ENCODE measurements at regions not wholly inside any gene's neighbourhood (a gene's known extent, or its start where the extent isn't known, plus 50 kb on each side); places are given as distances from the start of the nearest gene placed in this dataset.

- TF ChIP-seq MAX (CRISPR knock-in tag; IDR thresholded peaks at IDR 0.05) = no peak
- TF ChIP-seq, protein P1, sequence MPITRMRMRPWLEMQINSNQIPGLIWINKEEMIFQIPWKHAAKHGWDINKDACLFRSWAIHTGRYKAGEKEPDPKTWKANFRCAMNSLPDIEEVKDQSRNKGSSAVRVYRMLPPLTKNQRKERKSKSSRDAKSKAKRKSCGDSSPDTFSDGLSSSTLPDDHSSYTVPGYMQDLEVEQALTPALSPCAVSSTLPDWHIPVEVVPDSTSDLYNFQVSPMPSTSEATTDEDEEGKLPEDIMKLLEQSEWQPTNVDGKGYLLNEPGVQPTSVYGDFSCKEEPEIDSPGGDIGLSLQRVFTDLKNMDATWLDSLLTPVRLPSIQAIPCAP (CRISPR knock-in tag; IDR thresholded peaks at IDR 0.05) = no peak
- TF ChIP-seq USF2 (CRISPR knock-in tag; IDR thresholded peaks at IDR 0.05) = no peak
- TF ChIP-seq, protein P2, sequence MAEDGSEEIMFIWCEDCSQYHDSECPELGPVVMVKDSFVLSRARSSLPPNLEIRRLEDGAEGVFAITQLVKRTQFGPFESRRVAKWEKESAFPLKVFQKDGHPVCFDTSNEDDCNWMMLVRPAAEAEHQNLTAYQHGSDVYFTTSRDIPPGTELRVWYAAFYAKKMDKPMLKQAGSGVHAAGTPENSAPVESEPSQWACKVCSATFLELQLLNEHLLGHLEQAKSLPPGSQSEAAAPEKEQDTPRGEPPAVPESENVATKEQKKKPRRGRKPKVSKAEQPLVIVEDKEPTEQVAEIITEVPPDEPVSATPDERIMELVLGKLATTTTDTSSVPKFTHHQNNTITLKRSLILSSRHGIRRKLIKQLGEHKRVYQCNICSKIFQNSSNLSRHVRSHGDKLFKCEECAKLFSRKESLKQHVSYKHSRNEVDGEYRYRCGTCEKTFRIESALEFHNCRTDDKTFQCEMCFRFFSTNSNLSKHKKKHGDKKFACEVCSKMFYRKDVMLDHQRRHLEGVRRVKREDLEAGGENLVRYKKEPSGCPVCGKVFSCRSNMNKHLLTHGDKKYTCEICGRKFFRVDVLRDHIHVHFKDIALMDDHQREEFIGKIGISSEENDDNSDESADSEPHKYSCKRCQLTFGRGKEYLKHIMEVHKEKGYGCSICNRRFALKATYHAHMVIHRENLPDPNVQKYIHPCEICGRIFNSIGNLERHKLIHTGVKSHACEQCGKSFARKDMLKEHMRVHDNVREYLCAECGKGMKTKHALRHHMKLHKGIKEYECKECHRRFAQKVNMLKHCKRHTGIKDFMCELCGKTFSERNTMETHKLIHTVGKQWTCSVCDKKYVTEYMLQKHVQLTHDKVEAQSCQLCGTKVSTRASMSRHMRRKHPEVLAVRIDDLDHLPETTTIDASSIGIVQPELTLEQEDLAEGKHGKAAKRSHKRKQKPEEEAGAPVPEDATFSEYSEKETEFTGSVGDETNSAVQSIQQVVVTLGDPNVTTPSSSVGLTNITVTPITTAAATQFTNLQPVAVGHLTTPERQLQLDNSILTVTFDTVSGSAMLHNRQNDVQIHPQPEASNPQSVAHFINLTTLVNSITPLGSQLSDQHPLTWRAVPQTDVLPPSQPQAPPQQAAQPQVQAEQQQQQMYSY (CRISPR knock-in tag; IDR thresholded peaks at IDR 0.05) = no peak
- TF ChIP-seq, protein P3, sequence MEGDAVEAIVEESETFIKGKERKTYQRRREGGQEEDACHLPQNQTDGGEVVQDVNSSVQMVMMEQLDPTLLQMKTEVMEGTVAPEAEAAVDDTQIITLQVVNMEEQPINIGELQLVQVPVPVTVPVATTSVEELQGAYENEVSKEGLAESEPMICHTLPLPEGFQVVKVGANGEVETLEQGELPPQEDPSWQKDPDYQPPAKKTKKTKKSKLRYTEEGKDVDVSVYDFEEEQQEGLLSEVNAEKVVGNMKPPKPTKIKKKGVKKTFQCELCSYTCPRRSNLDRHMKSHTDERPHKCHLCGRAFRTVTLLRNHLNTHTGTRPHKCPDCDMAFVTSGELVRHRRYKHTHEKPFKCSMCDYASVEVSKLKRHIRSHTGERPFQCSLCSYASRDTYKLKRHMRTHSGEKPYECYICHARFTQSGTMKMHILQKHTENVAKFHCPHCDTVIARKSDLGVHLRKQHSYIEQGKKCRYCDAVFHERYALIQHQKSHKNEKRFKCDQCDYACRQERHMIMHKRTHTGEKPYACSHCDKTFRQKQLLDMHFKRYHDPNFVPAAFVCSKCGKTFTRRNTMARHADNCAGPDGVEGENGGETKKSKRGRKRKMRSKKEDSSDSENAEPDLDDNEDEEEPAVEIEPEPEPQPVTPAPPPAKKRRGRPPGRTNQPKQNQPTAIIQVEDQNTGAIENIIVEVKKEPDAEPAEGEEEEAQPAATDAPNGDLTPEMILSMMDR (IDR thresholded peaks at IDR 0.05) = no peak
Observed at GRCh38 chr16:16790597-16790996, 411.7 kb downstream of the NPIPA7 start.

Measured in WTC11 (cell line).